Heart right ventricle (tissue), 16 donors: ENCODE measurements at regions not wholly inside any gene's neighbourhood (a gene's known extent, or its start where the extent isn't known, plus 50 kb on each side); places are given as distances from the start of the nearest gene placed in this dataset.
"Not testable (repeated sequence)": the region's sequence is repeated elsewhere in the genome, so short reads cannot be mapped to it uniquely, and the experiment has no call there.

ENCODE experiments used
- ATAC-seq, 8 donors: fragments of 200-7000 bp; cut with Tn5 transposase; one replicate each; pipeline ENCODE4 v1.9.1; 2020; ENCODE audit warnings: mild to moderate bottlenecking in 8 of 8, moderate library complexity in 8 of 8, moderate number of reproducible peaks in 1 of 8
- DNase-seq, 2 donors: peaks; one replicate each; pipeline ENCODE4 v3.0.0-alpha.2; 2020
- H3K27ac ChIP-seq, 10 donors: fragments of 200-600 bp; sonication (generic) in 2 of 10; one replicate each; pipeline versions ENCODE4 v1.5.0 to v1.8.0; 2020 to 2022; ENCODE audit warnings: mild to moderate bottlenecking in 3 of 10
- H3K27me3 ChIP-seq, 7 donors: fragments of 200-600 bp; one replicate each; pipeline ENCODE4 v1.8.0; 2021 to 2022; ENCODE audit warnings: mild to moderate bottlenecking in 2 of 7
- H3K36me3 ChIP-seq, 9 donors: fragments of 200-600 bp; sonication (generic) in 1 of 9; one replicate each; pipeline versions ENCODE4 v1.5.0 to v1.8.0; 2020 to 2022; ENCODE audit warnings: mild to moderate bottlenecking in 2 of 9
- H3K4me1 ChIP-seq, 9 donors: fragments of 200-600 bp; sonication (generic) in 1 of 9; one replicate each; pipeline versions ENCODE4 v1.5.0 to v1.8.0; 2020 to 2022; ENCODE audit warnings: mild to moderate bottlenecking in 4 of 9
- H3K4me3 ChIP-seq, 10 donors: fragments of 200-600 bp; sonication (generic) in 2 of 10; one replicate each; pipeline versions ENCODE4 v1.5.0 to v1.8.0; 2020 to 2022; ENCODE audit warnings: mild to moderate bottlenecking in 7 of 10, moderate library complexity in 2 of 10
- H3K9me3 ChIP-seq, 11 donors: fragments of 200-600 bp in 10 of 11; sonication (generic) in 2 of 11; one replicate each; pipeline versions ENCODE4 v1.5.0 to v1.8.0; 2013 to 2022; ENCODE audit warnings: mild to moderate bottlenecking in 2 of 11, control low read depth in 1 of 11, moderate library complexity in 1 of 11
- CTCF ChIP-seq, 9 donors: fragments of 200-600 bp; sonication (generic) in 2 of 9; IDR thresholded peaks; one replicate each; pipeline versions ENCODE4 v1.5.0 to v1.8.0; 2021 to 2022; ENCODE audit warnings: antibody characterized with exemption in 9 of 9, mild to moderate bottlenecking in 5 of 9, moderate library complexity in 1 of 9
- WGBS, 2 donors: extraction: QIAGEN DNeasy Blood & Tissue Kit; methylation state at CpG; one replicate each; pipeline ENCODE4 v1.1.7; 2013; ENCODE audit warnings: inconsistent platforms in 1 of 2; 5-methylcytosine and 5-hydroxymethylcytosine counted together
- intact Hi-C, 10 donors: fragments of 100-400 bp; cut with DNase I; formaldehyde crosslinking; loops; one replicate each; pipeline versions ENCODE4 v1.11.1 to v1.14.2; 2022
- donor health status: Arrhythmogenic right ventricular cardiomyopathy.
- donor health status: ischemic (EF 13 %, LVEDD 7.1; RV severe dilation, severe dysfunction).
- donor health status: healthy with polysubstance abuse.
- donor health status: DM: no; HTN: yes; CAD: no.
- donor health status: DM: no; HTN: no; CAD: no.
- donor health status: ischemic (EF 25% LVEDD 6.9; RV normal size, moderate dysfunction).
- donor health status: ischemic (EF 25% LVEDD 5.7; RV mildly dilated, moderate dysfunction).
- donor health status: healthy.
- donor health status: DM: yes; HTN: yes; CAD: no.
- donor health status: Ischemic cardiomyopathy.
- donor health status: ischemic (EF 35%, LVEDD 5.7; RV mildly dilated, moderate dysfunction).
- donor health status: nonischemic (EF 11% LVEDD 7.7; RV severe dilation, severe dysfunction).
- donor health status: DM: yes; HTN: yes; CAD: no.
- donor health status: PGD.
- donor health status: ischemic (EF 29% LVEDD 5.4; RV normal size, mild dysfunction).
- donor health status: nonischemic (EF 23%, LVEDD 6.1; RV moderate dilation, normal function).

GRCh38 chr4:57309658-57310057, 199.5 kb upstream of the IGFBP7 start:
- intact Hi-C loops = loop anchor here in 3 of 10 donors (5.0 to 10.0 kb wide), 3 partner anchors 142 to 147 kb away; no protein-coding TSS in a partner anchor
- H3K4me1 ChIP-seq = no peaks in the 10 kb centered on the region
- peaks cover 0 to 10% (median 0%) of the 10 kb centered on the region in 7 donors for H3K27me3 ChIP-seq
- no peak for DNase-seq
- H3K9me3 ChIP-seq = no peaks in the 10 kb centered on the region
- H3K4me3 ChIP-seq = no peak overlapping the region
- no peak overlapping the region for H3K27ac ChIP-seq
- ATAC-seq = no peak
- 89 to 95% methylated on average over 1 of the region's 1 CpG for WGBS, 2 donors
- no peak for TF ChIP-seq CTCF (IDR thresholded peaks at IDR 0.05)
- no peaks in the 10 kb centered on the region for H3K36me3 ChIP-seq

- peaks cover 0 to 8% (median 0%) of the 10 kb centered on the region in 7 donors for H3K27me3 ChIP-seq
- H3K27ac ChIP-seq = no peak overlapping the region
- TF ChIP-seq CTCF (IDR thresholded peaks at IDR 0.05) = no peak
- H3K9me3 ChIP-seq = no peaks in the 10 kb centered on the region
- 74 to 86% methylated on average over 2 of the region's 2 CpGs for WGBS, 2 donors
- DNase-seq (no peak), ATAC-seq (no peak)
- H3K36me3 ChIP-seq = no peaks in the 10 kb centered on the region
- H3K4me3 ChIP-seq = no peak overlapping the region
- intact Hi-C loops = loop anchor here in 3 of 10 donors (5.0 to 10.0 kb wide), 3 partner anchors 141 to 146 kb away; no protein-coding TSS in a partner anchor
- H3K4me1 ChIP-seq = no peaks in the 10 kb centered on the region
Observed at GRCh38 chr4:57308301-57308700, 198.1 kb upstream of the IGFBP7 start.

GRCh38 chr4:57305836-57306235, 195.7 kb upstream of the IGFBP7 start:
- intact Hi-C loops = loop anchor here in 3 of 10 donors (5.0 to 10.0 kb wide), 3 partner anchors 139 to 144 kb away; no protein-coding TSS in a partner anchor
- H3K4me3 ChIP-seq = no peak overlapping the region

GRCh38 chr4:57303012-57303751, 193.0 kb upstream of the IGFBP7 start:
- Histone ChIP-seq H3K27ac (no peak overlapping the region), H3K9me3 (peaks cover 0 to 9% (median 0%) of the 10 kb centered on the region in 11 donors), H3K4me3 (no peak overlapping the region), H3K4me1 (no peaks in the 10 kb centered on the region), H3K36me3 (no peaks in the 10 kb centered on the region), H3K27me3 (peaks cover 0 to 8% (median 0%) of the 10 kb centered on the region in 7 donors)
- peak in 6 of 9 donors; percentile 13 to 53 (median 26) for TF ChIP-seq CTCF (IDR thresholded peaks at IDR 0.05)
- DNase-seq (no peak), ATAC-seq (peak in 2 of 8 donors; percentile 52 to 64)
- WGBS, 2 donors = 58 to 63% methylated on average over 13 to 14 of the region's 14 CpGs
- intact Hi-C loops = loop anchor here in 4 of 10 donors (1.0 to 10.0 kb wide), 4 partner anchors 138 to 141 kb away; no protein-coding TSS in a partner anchor

More at GRCh38 chr4:57305836-57306235, 195.7 kb upstream of the IGFBP7 start:
- Histone ChIP-seq H3K36me3 (no peaks in the 10 kb centered on the region), H3K9me3 (no peaks in the 10 kb centered on the region), H3K27me3 (peaks cover 0 to 8% (median 0%) of the 10 kb centered on the region in 7 donors), H3K4me1 (no peaks in the 10 kb centered on the region), H3K27ac (no peak overlapping the region)
- WGBS, 2 donors = 90% methylated on average over 5 of the region's 5 CpGs
- no peak for TF ChIP-seq CTCF (IDR thresholded peaks at IDR 0.05)
- ATAC-seq (no peak), DNase-seq (no peak)

- H3K27me3 ChIP-seq, H3K4me3 ChIP-seq, H3K9me3 ChIP-seq, H3K27ac ChIP-seq, H3K36me3 ChIP-seq, H3K4me1 ChIP-seq, DNase-seq: not testable (repeated sequence)
- intact Hi-C loops = loop anchor here in 2 of 10 donors (5.0 to 10.0 kb wide), 2 partner anchors 135 to 138 kb away; no protein-coding TSS in a partner anchor
- 81 to 96% methylated on average over 19 to 23 of the region's 23 CpGs for WGBS, 2 donors
- peak in 1 of 8 donors; percentile 26 for ATAC-seq
Observed at GRCh38 chr4:57300300-57300699, 190.1 kb upstream of the IGFBP7 start.
